ENCODE measurements at regions not wholly inside any gene's neighbourhood (a gene's known extent, or its start where the extent isn't known, plus 50 kb on each side); places are given as distances from the start of the nearest gene placed in this dataset.

- DNase-seq: no peak
- no peak overlapping the region for H3K27ac ChIP-seq
- no peaks in the 10 kb centered on the region for H3K27me3 ChIP-seq (ENCODE audit: insufficient read depth, low read depth, severe bottlenecking)
- no peaks in the 10 kb centered on the region for H3K36me3 ChIP-seq
- H3K4me3 ChIP-seq (ENCODE audit: low read depth, low read length): no peak overlapping the region
- TF ChIP-seq CTCF (IDR thresholded peaks at IDR 0.05; ENCODE audit: low read depth, low read length): no peak
- no peaks in the 10 kb centered on the region for H3K9me3 ChIP-seq (ENCODE audit: severe bottlenecking)
These were observed 581.9 kb upstream of the PITX2 start for GRCh38 chr4:111204797-111205196.

GRCh38 chr4:111208970-111209369, 586.1 kb upstream of the PITX2 start:
- H3K36me3 ChIP-seq: no peaks in the 10 kb centered on the region

GRCh38 chr4:111209706-111210105, 586.8 kb upstream of the PITX2 start:
- H3K4me3 ChIP-seq (ENCODE audit: low read depth, low read length): no peak overlapping the region
- H3K36me3 ChIP-seq: no peaks in the 10 kb centered on the region
- no peak for DNase-seq
- H3K27me3 ChIP-seq (ENCODE audit: insufficient read depth, low read depth, severe bottlenecking): no peaks in the 10 kb centered on the region
- no peak overlapping the region for H3K27ac ChIP-seq
- no peak for TF ChIP-seq CTCF (IDR thresholded peaks at IDR 0.05; ENCODE audit: low read depth, low read length)
- H3K9me3 ChIP-seq (ENCODE audit: severe bottlenecking): no peaks in the 10 kb centered on the region

More at GRCh38 chr4:111208970-111209369, 586.1 kb upstream of the PITX2 start:
- H3K4me3 ChIP-seq (ENCODE audit: low read depth, low read length): no peak overlapping the region
- H3K27me3 ChIP-seq (ENCODE audit: insufficient read depth, low read depth, severe bottlenecking): no peaks in the 10 kb centered on the region
- H3K27ac ChIP-seq: no peak overlapping the region
- no peak for TF ChIP-seq CTCF (IDR thresholded peaks at IDR 0.05; ENCODE audit: low read depth, low read length)
- no peak for DNase-seq
- H3K9me3 ChIP-seq (ENCODE audit: severe bottlenecking): no peaks in the 10 kb centered on the region

GRCh38 chr4:111210595-111210994, 587.7 kb upstream of the PITX2 start:
- H3K27me3 ChIP-seq (ENCODE audit: insufficient read depth, low read depth, severe bottlenecking): no peaks in the 10 kb centered on the region
- no peak for TF ChIP-seq CTCF (IDR thresholded peaks at IDR 0.05; ENCODE audit: low read depth, low read length)
- H3K27ac ChIP-seq: no peak overlapping the region
- no peak for DNase-seq
- no peak overlapping the region for H3K4me3 ChIP-seq (ENCODE audit: low read depth, low read length)
- H3K9me3 ChIP-seq (ENCODE audit: severe bottlenecking): no peaks in the 10 kb centered on the region
- no peaks in the 10 kb centered on the region for H3K36me3 ChIP-seq

- H3K4me3 ChIP-seq (ENCODE audit: low read depth, low read length): no peak overlapping the region
- no peak for DNase-seq
- H3K36me3 ChIP-seq: no peaks in the 10 kb centered on the region
- no peaks in the 10 kb centered on the region for H3K9me3 ChIP-seq (ENCODE audit: severe bottlenecking)
- no peak for TF ChIP-seq CTCF (IDR thresholded peaks at IDR 0.05; ENCODE audit: low read depth, low read length)
- H3K27ac ChIP-seq: no peak overlapping the region
- H3K27me3 ChIP-seq (ENCODE audit: insufficient read depth, low read depth, severe bottlenecking): no peaks in the 10 kb centered on the region
These were observed 590.7 kb upstream of the PITX2 start for GRCh38 chr4:111213531-111213930.

GRCh38 chr4:111214371-111214770, 591.5 kb upstream of the PITX2 start:
- no peaks in the 10 kb centered on the region for H3K27me3 ChIP-seq (ENCODE audit: insufficient read depth, low read depth, severe bottlenecking)
- H3K36me3 ChIP-seq: no peaks in the 10 kb centered on the region
- TF ChIP-seq CTCF (IDR thresholded peaks at IDR 0.05; ENCODE audit: low read depth, low read length): no peak
- DNase-seq: no peak
- no peak overlapping the region for H3K4me3 ChIP-seq (ENCODE audit: low read depth, low read length)
- no peaks in the 10 kb centered on the region for H3K9me3 ChIP-seq (ENCODE audit: severe bottlenecking)
- no peak overlapping the region for H3K27ac ChIP-seq

Measured in WERI-Rb-1 (cell line).